Ovary (tissue), 3 donors: ENCODE measurements at regions not wholly inside any gene's neighbourhood (a gene's known extent, or its start where the extent isn't known, plus 50 kb on each side); places are given as distances from the start of the nearest gene placed in this dataset.

ENCODE experiments used
- CTCF ChIP-seq, 3 donors: fragments of 450-650 bp in 2 of 3; fragments of 200-600 bp in 1 of 3; IDR thresholded peaks; one replicate each; pipeline versions ENCODE4 v1.5.1 to v1.8.0; 2016 to 2022; ENCODE audit warnings: antibody characterized with exemption in 3 of 3, mild to moderate bottlenecking in 1 of 3
- EP300 ChIP-seq: sonication (generic); formaldehyde crosslinking; IDR thresholded peaks from one replicate; pipeline ENCODE4 v1.6.1; 2017; ENCODE audit warnings: antibody characterized with exemption
- POLR2A ChIP-seq: fragments of 450-650 bp; IDR thresholded peaks from one replicate; pipeline ENCODE4 v1.6.1; 2017; ENCODE audit warnings: antibody characterized with exemption, mild to moderate bottlenecking, moderate library complexity
- donor health status: DM: no; HTN: no; CAD: no.

DNA sequence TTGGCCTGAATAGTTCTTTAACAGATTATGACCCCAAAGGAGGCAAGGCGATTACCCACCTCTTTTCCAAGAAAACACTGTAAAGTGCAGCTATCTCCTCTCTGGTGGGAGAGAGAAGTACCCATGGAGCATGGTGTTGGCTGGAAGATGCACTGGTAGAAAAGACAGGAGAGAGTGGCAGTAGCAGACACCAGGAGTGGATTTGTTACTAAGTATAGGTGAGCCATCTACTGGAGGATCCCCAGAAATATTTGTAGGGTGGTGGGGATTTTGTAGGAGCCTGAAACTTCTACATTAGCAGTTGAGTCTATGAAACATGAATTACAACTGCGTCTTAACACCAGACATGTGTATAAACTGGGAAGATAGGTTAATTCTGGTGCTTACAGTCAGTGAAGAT, 148.0 kb downstream of the SLC38A4 start:
- no peak for TF ChIP-seq POLR2A
- TF ChIP-seq CTCF (IDR thresholded peaks at IDR 0.05): no peak
- TF ChIP-seq EP300: no peak
